Fibroblast of upper back skin (primary cell): ENCODE measurements at regions not wholly inside any gene's neighbourhood (a gene's known extent, or its start where the extent isn't known, plus 50 kb on each side); places are given as distances from the start of the nearest gene placed in this dataset.

Source experiments
- DNase-seq: peaks from one replicate; pipeline ENCODE4 v3.0.0-alpha.2; 2013

- peak; percentile 57 for DNase-seq
Measured at GRCh38 chr2:7825591-7826312, 856.1 kb upstream of the ID2 start.

- no peak for DNase-seq
Measured at GRCh38 chr2:7826656-7827055, 855.2 kb upstream of the ID2 start.

GRCh38 chr2:7829241-7829640 lies 852.6 kb upstream of the ID2 start:
- DNase-seq: peak; percentile 44

- DNase-seq: no peak
Measured at GRCh38 chr2:7830616-7831015, 851.2 kb upstream of the ID2 start.

DNA sequence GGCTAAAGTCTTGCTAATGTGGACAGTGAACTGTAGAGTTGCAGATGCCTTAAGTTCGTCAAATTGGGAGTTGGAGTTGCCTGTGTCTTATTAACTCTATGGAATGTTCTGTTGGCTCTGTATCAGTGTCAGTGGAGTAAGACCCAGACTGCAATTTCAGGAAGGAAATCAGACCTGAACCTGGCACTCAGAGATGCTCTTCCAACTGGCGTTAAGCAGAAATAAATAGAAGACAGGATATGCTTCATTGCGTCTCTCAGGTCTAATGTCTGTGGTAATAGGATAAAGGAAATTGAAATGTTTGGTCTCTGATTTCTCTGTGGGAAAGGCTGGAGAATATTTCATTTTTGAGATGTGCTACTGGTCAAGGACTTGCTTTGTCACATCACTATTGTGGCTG lies 846.7 kb upstream of the ID2 start:
- no peak for DNase-seq

- DNase-seq: no peak
Measured at GRCh38 chr2:7835693-7836680, 845.9 kb upstream of the ID2 start.

- DNase-seq: no peak
Measured at GRCh38 chr2:7837237-7837760, 844.6 kb upstream of the ID2 start.

- peak; percentile 79 for DNase-seq
Measured at GRCh38 chr2:7838669-7839068, 843.2 kb upstream of the ID2 start.

GRCh38 chr2:7840651-7841380 lies 841.0 kb upstream of the ID2 start:
- DNase-seq: no peak

DNA sequence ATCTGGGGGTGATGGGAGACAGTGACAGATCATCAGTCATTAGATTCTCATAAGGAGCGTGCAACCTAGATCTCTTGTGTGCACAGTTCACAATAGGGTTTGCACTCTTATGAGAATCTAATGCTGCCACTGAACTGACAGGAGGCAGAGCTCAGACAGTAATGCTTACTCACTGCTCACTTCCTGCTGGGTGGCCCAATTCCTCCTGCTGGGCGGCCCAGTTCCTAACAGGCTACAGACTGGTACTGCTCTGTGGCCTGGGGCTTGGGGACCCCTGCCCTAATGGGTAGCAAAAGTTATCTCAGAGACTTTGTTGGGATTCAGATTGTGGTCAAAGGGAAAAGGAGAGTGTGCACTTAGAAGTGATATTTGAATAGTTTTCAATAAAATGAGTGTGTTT lies 840.1 kb upstream of the ID2 start:
- no peak for DNase-seq

DNA sequence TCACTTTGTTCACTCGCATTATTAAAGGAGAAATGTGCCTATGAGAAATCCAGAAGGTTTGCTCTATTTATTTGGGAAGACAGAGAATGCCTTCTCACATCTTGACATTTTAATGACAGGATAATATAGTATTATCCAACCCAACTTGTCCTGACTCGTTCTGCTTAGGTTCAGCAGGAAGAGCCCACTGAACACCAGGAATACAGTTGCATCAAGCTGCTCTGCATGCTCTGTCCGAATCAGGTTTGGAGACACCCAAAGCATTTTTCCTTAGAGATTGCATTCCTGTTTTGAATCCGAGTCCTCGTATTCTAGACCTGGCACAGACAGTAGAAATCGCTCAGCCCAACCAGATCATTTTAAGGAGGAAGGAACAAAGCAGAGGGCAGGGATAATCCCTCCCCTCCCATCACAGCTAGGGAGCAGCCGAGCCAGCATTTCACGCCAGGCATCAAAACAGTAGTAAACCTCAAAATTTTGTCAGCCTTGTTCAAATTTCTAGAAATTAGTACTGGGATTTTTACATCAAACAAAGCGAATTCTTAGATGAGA lies 837.4 kb upstream of the ID2 start:
- peak; percentile 66 for DNase-seq

DNA sequence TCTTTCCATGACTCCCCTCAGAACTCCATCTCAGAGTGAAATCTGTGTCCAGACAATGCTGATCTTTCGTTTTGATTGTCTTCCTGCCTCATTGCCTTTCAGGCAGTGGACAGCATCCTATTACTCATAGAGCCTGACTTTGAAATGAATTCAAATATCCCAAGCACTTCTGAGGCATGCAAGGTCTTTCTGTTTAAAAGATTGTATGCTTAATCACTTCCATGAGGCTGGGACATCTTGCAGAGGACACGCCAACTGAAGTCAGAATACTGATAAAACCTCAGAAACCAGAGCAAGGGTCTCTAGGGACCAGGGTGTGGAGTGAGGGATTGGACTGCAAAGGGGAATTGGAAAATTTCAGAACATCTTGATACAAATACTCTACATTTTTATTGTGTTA lies 836.5 kb upstream of the ID2 start:
- peak; percentile 99 for DNase-seq

DNA sequence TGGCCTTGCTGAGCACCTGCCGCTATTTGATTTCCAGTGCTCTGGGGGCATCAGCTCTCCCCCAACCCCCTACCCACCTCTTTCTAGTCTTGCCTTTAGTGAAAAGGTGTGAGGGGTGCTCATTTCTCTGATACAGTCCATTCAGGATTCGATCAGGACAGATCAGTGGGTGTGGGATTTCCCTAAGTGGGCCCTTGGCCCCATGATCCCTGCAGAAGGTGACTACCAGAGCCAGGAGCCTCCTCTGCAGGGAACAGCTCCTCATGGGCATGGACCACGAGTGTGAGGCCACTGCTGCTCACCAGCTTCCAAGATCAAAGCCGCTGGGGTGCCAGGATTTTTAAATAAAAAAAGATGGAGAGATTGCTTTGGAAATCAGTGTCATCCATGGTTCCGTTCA lies 835.2 kb upstream of the ID2 start:
- no peak for DNase-seq

GRCh38 chr2:7847321-7847720 lies 834.5 kb upstream of the ID2 start:
- peak; percentile 11 for DNase-seq

DNA sequence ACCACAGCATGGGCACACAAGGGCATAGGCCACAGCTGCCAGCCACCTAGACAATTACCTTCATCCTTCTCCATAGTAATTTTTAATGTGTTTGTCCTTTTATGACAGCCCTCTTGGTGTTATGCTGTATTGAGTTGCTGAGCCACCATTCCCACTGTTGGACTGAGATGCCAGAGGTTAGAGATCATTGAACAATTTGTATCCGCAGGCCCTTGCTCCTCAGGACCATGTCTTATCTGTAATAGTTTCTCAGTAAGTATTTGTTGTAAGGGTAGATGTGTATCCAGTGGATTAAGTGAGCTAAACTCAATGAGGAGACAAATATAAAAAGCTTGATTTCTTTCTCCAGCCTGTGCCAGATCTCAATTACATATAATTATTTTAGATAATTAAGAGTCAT lies 832.8 kb upstream of the ID2 start:
- DNase-seq: no peak

- DNase-seq: no peak
Measured at GRCh38 chr2:7849531-7849930, 832.3 kb upstream of the ID2 start.

DNA sequence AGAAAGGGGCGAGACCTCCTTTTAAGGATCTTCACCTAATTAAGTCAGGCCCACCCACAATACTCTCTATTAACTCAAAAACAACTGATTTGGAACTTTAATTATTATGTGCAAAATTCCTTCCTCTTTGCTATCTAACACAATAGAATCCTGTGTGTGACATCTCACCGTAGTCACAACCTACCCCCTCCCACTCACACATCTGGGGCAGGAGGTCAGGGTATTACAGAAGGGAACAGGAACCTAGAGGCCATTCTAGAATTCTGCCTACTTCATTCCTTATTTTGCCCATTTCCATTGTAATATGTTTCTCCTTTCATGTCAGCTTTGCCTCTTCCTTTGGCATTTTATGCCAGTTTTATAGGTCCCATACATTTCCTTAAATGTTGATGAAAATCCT lies 829.3 kb upstream of the ID2 start:
- no peak for DNase-seq

- peak; percentile 90 for DNase-seq
Measured at GRCh38 chr2:7857904-7858303, 824.0 kb upstream of the ID2 start.

- DNase-seq: no peak
Measured at GRCh38 chr2:7858624-7859023, 823.2 kb upstream of the ID2 start.

DNA sequence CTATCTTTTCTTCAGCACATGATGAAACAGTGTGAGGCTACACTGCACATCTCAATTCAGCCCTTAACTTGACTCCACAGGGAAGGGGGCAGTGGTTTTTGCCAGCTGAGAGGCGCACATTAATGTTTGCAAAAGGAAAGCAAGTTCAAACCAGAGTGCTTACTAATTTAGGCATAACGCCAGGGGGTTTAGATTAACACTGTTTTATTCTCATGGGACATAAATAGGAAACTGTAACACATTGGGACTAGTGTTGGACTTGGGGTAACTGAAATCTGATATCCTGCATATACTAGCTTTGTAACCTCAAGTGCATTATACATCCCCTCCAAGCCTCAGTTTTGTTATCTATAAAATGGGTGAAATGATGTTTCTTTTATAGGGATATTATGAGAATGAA lies 821.2 kb upstream of the ID2 start:
- DNase-seq: peak; percentile 65

DNA sequence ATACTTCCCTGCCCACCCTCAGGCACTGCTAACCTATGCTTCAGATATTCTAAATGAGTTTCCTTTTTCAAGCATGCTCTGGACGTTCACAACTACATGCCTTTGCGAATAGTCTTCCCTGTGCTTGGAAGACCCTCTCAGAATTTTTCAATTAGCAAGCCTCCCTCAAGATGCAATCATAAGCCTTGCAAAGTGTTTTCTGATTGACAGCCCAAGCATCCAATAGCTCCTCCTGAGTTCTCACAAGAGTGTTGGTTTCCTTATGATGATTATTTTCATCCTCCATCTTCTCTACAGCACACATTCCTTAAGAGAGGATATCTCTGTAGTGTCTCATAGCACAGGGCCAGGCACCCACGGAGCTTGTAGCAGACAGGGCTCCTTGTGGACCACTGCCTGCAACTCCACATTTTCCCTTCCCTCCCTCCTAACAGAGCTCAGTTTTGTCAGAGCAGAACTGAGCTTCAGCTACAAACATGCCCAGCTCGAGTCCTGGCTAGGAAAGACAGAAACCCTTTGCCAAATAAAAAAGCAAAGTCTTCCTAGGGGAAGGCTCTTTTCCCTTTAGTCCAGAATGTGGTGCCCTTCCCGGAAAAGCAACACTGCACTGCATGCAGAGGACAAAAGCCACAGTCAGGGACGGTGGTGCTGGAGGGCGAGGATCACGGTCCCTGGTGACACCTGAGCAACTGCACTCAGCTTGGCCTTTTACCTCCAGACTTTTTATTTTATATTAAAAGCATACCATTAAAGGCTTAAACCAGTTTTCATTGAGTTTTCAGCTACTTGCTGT lies 819.8 kb upstream of the ID2 start:
- no peak for DNase-seq

GRCh38 chr2:7866104-7866503 lies 815.8 kb upstream of the ID2 start:
- no peak for DNase-seq
